HG03196 (cell line): ENCODE measurements at regions not wholly inside any gene's neighbourhood (a gene's known extent, or its start where the extent isn't known, plus 50 kb on each side); places are given as distances from the start of the nearest gene placed in this dataset.
"Not testable (repeated sequence)": the region's sequence is repeated elsewhere in the genome, so short reads cannot be mapped to it uniquely, and the experiment has no call there.

Experiments
- ATAC-seq: cut with Tn5 transposase; IDR thresholded peaks from one replicate; pipeline ENCODE4 v1.9.1; 2021; ENCODE audit not compliant: unreplicated experiment

DNA sequence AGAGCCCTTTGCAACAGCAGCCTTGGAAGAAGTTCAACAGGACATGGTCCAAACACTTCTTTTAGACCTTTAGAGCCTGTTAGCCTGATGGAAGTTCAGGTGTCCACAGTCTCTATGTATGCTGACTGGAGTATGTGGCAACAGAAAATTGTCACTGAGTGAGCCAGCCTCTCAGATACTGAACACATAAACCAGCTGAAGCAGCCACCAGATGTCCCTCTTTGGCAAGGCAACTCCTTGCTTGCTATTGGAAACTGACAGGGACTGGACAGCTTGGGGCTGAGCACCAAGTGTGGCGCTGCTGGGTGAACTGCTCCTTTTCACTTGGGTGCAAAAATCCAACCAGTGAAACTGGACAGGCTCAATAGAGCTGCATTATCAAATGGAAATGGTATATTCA, 1344.9 kb downstream of the RPIA start:
- not testable (repeated sequence) for ATAC-seq

DNA sequence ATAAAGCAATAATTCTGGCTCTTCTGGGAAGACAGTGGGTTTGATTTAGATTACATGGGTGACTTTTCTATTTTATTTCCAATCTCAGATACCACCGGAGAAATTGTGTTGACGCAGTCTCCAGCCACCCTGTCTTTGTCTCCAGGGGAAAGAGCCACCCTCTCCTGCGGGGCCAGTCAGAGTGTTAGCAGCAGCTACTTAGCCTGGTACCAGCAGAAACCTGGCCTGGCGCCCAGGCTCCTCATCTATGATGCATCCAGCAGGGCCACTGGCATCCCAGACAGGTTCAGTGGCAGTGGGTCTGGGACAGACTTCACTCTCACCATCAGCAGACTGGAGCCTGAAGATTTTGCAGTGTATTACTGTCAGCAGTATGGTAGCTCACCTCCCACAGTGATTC, 1347.6 kb downstream of the RPIA start:
- ATAC-seq: not testable (repeated sequence)

DNA sequence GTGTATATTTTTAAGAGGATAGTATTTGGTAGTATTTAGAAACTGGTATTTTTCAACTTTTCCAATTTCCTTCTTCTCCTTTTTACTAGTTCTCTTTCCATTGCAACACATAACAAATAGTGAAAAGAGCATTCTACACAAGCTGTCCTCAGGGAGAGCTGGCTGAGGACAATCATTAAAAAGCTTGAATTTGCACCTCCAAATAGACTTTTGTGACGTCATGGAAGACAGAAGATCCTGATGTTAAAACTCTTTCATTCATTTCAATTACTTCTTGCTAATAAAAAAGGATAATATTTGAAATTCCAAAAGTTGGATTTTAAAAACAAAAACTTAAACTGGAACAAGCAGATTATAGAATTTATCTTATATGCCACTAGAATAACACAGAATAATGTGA, 1356.3 kb downstream of the RPIA start:
- not testable (repeated sequence) for ATAC-seq

DNA sequence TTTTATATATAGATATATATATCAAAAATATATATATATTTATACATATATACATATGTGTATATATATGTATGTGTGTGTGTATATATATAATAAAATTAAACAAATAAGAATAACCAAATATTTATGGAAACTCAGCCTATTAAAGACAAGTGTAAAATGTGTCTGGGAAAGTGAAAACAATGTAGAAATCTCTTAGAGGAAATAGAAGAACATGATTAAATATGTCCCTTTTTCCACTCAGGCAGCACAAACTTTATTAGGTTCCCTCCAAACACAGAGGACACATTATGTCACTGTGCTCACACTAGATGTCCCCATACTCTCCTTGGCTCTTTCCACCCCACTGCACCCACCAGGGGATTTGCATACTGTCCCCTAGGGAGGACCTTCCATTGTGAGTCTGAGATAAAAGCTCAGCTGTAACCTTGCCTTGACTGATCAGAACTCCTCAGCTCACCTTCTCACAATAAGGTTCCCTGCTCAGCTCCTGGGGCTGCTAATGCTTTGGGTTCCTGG, 1360.7 kb downstream of the RPIA start:
- ATAC-seq: not testable (repeated sequence)

DNA sequence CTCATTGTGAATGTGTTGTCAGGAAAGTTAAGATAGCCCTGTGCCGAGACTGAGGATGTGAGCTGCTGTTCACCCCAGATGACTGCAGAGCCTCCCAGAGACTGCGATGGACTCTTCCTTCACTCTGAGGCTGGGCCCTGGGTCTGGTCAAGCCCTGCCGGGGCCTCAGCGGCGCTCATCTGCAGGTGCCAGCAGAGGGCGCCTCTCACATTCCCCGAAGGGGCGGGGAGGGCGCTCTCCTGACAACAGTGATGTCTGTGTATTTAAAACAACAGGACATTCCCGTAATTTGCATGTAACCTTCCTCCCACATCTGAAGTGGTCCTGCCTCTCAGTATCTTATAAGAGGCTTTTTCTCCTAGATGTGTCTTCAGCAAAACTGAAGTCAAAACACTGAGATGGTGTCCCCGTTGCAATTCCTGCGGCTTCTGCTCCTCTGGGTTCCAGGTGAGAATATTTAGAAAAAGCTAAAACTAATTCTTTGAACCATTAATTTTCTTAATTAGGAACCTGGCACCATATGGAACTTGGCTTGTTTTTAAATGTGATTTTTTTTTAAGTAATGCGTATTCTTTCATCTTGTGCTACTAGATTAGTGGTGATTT, 1377.9 kb downstream of the RPIA start:
- no peak for ATAC-seq

DNA sequence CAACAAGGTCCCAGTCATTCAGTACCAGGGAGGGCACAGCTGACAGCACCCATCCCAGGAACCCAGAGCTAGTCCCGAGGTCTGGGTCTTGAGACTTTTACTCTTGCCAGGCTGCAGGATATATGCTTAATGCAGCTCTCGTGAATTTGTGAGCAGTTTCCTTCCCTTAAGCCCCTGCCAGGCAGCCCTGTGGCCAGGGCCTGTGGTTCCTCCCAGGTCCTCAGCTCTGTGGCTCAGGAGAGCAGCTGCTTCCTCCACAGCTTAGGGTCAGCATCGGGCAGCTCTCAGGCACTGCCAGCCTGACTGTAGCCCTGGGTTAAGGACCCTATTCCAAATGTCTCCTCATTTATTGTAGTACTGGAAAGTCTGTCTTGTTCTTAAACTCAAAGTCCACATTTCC, 1384.8 kb downstream of the RPIA start:
- no peak for ATAC-seq

DNA sequence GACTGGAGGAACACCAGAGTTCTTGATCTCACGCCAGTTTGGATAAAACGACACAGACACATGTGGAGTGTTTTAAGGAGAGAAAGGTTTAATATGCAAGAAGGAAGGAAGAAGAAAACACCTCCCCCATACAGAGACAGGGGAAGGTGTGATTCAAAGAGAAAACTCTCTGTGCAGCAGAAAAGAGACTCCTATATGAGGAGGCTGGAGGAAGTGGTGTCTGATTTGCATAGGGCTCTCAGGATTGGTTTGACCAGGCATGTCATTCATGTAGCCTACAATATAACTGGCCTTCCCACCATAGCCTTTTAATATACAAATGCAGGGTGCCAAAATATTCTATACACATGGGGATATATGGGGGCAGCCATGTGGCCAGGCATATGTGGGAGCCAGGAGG, 1386.5 kb downstream of the RPIA start:
- ATAC-seq: no peak

DNA sequence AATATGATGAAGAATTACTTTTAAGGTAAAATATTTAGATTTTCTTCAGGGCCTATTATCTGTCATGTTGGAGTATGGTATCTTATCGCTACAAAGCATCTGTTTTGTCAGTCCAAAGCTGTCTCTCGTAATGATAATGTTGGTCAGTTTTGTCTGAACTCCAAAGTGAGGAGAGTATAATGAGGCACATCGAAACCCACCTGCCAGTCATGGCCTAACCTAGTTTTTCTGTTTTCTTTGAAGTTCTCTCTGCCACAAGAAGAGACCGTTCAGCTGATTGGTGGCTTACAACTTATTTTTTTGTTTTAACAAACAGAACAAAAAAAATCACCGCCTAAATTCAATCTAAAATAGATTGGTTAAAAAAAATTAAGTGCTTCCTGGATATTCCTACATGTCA, 1387.9 kb downstream of the RPIA start:
- ATAC-seq: no peak

DNA sequence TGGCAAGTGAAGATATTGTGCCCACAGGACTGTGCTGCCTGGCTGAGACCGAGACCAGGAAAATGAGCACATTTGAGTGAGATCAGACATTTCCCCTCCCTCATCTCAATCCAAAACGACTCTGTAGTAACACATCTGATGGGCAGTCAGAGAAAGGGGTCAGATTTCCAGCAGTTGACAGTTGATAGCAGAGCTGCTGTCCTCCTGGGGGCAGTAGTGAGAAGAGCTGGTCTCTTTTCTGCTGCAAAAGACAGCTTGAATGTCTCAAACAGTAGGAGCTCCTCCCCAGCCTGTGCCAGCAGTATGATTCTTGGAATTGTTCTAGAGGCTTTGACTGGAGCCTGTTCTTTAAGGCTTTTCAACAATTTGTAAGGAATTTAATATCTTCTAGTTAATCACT, 1396.3 kb downstream of the RPIA start:
- ATAC-seq: not testable (repeated sequence)

DNA sequence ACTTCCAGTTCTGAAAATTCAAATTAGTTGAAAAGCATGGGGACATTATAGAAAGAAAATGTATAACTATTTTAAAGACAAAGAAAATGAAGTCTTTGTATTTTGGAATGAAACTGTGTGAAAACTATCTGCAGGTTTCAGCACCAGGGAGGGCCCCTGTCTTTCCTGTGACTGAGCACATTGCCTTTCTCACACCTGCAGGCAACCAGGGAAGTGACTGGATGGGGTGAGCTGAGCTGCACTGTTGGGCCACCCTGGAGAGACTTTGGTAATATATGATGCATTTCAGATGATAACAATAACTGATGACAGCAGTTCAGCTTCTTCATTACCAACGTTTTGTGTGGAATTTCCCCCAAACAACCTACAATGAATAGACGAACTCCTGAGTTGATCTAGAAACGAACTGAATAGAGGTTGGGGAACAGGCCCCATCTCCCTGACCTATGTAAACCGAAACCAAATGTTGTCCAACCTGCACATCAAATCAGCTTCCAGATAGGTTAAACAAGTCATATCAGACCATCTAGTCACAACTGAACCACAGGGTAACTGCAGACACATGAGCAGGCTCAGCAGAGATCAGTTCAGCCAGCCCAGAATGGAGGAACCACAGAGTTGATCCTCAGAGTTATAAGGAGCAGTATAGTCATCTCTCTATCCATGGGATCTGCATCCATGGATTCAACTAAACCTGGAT, 1402.2 kb downstream of the RPIA start:
- ATAC-seq: not testable (repeated sequence)

DNA sequence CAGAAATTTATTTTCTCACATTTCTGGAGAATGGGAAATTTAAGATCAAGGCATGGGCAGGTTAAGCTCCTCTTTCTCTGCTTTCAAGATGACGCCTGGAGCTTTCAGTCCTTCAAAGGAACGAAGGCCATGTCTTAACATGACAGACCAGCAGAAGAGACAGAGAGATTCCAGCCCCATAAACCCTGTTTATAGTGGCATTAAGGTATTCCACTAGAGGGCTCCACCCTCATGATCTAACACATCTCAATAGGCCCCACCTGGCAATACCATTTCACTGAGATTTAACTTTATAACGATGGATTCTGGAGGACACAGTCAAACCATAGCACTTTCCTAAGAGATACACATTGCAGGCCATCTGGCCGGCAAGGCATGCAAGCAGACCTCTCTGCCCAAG, 1406.1 kb downstream of the RPIA start:
- ATAC-seq: not testable (repeated sequence)

DNA sequence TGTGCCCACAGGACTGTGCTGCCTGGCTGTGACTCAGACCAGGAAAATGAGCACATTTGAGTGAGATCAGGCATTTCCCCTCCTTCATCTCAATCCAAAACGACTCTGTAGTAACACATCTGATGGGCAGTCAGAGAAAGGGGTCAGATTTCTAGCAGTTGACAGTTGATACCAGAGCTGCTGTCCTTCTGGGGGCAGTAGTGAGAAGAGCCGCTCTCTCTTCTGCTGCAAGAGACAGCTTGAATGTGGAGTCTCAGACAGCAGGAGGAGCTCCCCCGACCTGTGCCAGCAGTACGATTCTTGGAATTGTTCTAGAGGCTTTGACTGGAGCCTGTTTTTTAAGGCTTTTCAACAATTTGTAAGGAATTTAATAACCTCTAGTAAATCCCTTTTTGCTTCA, 1413.7 kb downstream of the RPIA start:
- not testable (repeated sequence) for ATAC-seq

DNA sequence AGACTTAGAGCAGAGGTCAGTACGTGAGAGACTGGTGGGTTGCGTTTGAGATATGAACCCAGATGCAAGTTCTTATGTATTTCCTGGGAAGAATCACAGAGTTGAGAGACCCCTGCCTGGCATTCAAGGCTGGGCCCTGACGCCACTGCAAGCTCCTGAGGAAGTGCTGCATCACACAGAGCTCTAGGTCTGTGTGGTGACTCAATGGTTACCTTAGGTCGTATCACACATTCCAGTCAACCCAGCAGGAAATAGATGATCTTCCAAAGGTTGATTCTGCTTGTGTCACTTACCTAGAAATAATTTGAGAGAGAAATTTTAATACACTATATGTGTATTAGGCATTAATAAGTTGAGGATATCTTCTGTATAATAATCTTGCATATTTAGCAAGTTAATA, 1431.9 kb downstream of the RPIA start:
- not testable (repeated sequence) for ATAC-seq

DNA sequence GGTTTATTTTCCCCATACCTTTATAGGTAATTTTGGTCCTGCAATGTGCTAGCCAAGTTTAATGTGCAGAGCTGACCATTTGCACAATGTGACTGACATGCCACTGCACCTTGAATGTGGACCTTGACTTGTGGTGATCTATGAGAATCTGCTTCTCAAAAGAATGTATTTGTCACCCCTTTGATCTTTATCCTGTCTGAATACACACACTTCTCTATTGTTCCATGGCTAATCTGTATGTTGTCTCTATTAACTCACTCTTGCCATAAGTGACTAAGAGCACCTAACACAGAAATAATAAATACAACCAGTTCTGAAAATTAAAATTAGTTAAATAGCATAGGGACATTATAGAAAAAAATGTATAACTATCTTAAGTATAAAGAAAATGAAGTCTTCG, 1447.6 kb downstream of the RPIA start:
- not testable (repeated sequence) for ATAC-seq

DNA sequence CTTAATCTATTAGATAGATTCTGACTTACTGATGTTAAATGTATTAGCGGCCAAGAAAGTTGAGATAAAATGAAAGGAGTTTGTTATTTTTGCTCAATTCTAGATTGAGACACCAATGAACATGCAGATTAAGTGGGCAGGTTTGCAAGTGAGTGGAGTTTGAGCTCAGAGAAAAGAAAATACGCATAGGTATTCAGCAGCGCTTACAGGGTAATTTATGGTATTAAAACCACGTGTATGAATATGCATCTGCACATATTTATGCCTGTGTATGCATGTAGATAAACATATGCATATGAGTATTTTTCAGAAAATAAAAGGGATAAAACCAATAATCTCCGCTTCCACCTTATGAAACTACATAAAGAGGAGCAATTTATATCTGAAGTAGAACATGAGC, 1450.1 kb downstream of the RPIA start:
- not testable (repeated sequence) for ATAC-seq

DNA sequence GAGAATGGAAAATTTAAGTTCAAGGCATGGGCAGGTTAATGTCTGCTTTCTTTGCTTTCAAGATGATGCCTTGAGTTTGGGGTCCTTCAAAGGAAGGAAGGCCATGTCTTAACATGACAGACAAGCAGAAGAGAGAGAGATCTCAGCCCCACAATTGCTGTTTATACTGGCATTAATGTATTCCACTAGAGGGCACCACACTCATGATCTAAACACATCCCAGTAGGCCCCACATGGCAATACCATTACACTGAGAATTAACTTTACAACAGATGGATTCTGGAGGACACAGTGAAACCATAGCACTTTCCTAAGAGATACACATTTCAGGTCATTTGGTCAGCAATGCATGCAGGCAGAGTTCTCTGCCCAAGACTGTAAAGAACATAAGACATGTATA, 1460.3 kb downstream of the RPIA start:
- not testable (repeated sequence) for ATAC-seq

DNA sequence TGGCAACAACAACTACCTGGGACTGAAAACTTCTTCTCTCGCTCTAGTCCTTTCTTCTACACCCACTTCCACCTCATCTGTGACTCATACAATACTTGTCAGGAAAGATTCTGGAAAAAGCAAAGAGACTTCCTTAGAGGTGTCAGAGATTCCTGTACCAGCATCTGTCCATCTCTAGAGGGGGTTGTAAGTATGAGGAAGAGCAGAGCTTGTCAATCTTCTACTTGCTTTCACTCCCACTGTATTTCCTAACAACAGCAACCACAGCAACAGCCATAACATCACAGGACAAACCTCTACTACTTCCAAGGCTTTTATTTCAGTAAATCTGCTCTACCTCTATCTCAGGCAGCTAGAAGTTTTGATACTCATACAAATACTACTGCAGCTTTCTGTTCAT, 1479.5 kb downstream of the RPIA start:
- not testable (repeated sequence) for ATAC-seq

DNA sequence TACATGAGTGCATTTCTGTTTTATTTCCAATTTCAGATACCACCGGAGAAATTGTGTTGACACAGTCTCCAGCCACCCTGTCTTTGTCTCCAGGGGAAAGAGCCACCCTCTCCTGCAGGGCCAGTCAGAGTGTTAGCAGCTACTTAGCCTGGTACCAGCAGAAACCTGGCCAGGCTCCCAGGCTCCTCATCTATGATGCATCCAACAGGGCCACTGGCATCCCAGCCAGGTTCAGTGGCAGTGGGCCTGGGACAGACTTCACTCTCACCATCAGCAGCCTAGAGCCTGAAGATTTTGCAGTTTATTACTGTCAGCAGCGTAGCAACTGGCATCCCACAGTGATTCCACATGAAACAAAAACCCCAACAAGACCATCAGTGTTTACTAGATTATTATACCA, 1481.6 kb downstream of the RPIA start:
- ATAC-seq: not testable (repeated sequence)

DNA sequence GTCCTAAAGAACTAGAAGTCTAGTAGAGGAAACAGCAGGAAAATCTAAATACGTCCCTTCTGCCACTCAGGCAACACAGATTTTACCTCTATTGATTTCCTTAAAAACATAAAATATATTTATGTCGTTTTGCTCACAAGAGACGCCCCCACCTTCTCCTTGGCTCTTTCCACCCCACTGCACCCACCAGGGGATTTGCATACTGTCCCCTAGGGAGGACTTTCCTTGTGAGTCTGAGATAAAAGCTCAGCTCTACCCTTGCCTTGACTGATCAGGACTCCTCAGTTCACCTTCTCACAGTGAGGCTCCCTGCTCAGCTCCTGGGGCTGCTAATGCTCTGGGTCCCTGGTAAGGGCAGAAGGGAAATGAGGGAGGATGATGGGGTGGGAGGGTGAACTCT, 1488.1 kb downstream of the RPIA start:
- ATAC-seq: not testable (repeated sequence)

DNA sequence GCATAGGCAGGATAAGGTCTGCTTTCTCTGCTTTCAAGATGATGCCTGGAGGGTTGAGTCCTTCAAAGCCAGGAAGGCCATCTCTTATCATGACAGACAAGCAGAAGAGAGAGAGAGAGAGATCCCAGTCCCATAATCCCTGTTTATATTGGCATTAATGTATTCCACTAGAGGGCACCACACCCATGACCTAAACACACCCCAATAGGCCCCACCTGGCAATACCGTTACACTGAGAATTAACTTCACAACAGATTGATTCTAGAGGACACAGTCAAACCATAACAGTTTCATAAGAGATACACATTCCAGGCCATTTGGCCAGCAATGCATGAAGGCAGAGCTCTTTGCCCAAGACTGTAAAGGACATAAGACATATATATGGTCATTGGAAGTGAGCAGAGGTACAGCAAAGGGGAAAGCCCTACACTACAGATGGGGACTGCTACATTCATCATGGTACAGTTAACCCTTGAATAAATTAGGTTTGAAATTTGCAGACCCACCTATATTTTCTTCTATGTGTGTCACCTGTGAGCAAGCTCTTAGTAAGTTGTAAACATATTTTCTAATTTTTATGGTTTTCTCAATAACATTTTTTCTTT, 1516.1 kb downstream of the RPIA start:
- no peak for ATAC-seq

DNA sequence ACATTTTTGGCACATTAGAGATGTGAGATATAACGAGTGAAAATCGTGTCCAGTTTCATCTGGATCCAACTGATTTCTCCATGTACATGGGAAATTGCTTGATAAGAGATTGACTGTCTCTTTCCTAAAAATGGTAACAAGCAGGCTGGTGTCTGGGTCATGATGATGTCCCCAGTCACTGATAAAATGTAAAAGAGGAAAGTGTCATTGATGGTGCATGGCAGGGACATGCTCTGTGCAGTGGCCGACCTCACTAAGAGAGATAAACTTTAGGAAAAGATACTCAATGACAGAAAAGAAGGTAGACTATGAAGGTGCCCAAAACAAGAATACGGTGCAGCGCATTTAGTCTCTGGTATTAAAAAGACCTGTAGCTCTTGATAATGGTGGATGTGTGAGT, 1517.5 kb downstream of the RPIA start:
- ATAC-seq: no peak

DNA sequence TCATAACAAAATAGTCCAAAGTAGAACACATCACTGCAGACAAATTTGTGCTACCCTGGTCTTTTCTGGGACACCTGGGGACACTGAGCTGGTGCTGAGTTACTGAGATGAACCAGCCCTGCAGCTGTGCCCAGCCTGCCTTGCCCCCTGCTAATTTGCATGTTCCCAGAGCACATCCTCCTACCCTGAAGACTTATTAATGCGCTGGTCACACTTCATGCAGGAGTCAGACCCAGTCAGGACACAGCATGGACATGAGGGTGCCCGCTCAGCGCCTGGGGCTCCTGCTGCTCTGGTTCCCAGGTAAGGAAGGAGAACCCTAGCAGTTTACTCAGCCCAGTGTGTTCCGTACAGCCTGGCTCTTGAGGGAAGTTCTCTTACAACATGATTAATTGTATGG, 1518.3 kb downstream of the RPIA start:
- no peak for ATAC-seq
